Mucosa of rectum (tissue), 2 donors: ENCODE measurements at regions not wholly inside any gene's neighbourhood (a gene's known extent, or its start where the extent isn't known, plus 50 kb on each side); places are given as distances from the start of the nearest gene placed in this dataset.

Experiments
- H3K27ac ChIP-seq, 2 donors: one replicate each; pipeline ENCODE4 v1.7.0; 2013; ENCODE audit warnings: inconsistent platforms in 2 of 2, low read depth in 2 of 2, low read length in 2 of 2
- H3K27me3 ChIP-seq, 2 donors: one replicate each; pipeline ENCODE4 v1.7.0; 2013; ENCODE audit warnings: low read length in 2 of 2; ENCODE audit not compliant: control insufficient read depth in 2 of 2, insufficient read depth in 2 of 2
- H3K36me3 ChIP-seq, 2 donors: one replicate each; pipeline ENCODE4 v1.7.0; 2013; ENCODE audit warnings: low read length in 2 of 2; ENCODE audit not compliant: control insufficient read depth in 2 of 2, insufficient read depth in 2 of 2
- H3K4me1 ChIP-seq, 2 donors: one replicate each; pipeline ENCODE4 v1.7.0; 2013; ENCODE audit warnings: low read length in 2 of 2, mild to moderate bottlenecking in 1 of 2; ENCODE audit not compliant: control insufficient read depth in 2 of 2, insufficient read depth in 2 of 2
- H3K4me3 ChIP-seq, 2 donors: one replicate each; pipeline ENCODE4 v1.7.0; 2013; ENCODE audit warnings: low read length in 2 of 2
- H3K9ac ChIP-seq, 2 donors: one replicate each; pipeline ENCODE4 v1.7.0; 2013; ENCODE audit warnings: low read length in 2 of 2, low read depth in 1 of 2, mild to moderate bottlenecking in 1 of 2
- H3K9me3 ChIP-seq, 2 donors: one replicate each; pipeline ENCODE4 v1.7.0; 2013; ENCODE audit warnings: low read length in 2 of 2; ENCODE audit not compliant: control insufficient read depth in 2 of 2
- donor health status: healthy.
- donor health status: Normal muscosa, but diverticular disease.

DNA sequence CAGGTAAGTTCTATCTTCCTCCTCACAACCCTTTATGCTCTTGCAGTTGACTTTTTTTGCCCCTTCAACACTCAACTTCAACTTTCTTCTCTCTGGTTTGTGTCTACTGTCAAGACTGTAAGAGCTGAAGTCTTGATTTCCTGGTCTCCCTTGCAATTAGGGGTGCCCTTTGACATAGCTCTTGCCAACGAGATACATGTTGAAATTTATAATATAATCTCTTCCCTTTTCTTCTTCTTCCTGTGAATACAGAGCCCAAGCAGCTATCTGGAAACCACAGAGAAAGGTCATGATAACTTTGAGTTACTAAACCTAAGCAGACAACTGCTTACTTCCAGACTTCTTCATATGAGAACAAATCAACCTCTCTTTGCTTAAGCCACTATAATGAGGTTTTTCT, 163.5 kb downstream of the MC4R start:
- Histone ChIP-seq H3K9ac (no peak overlapping the region), H3K27me3 (no peaks in the 10 kb centered on the region), H3K4me3 (no peak overlapping the region), H3K4me1 (no peaks in the 10 kb centered on the region), H3K27ac (no peak overlapping the region), H3K9me3 (no peaks in the 10 kb centered on the region), H3K36me3 (no peaks in the 10 kb centered on the region)

GRCh38 chr18:60202708-60203107, 169.9 kb downstream of the MC4R start:
- no peaks in the 10 kb centered on the region for H3K4me1 ChIP-seq
- no peak overlapping the region for H3K4me3 ChIP-seq
- H3K27ac ChIP-seq: no peak overlapping the region
- no peaks in the 10 kb centered on the region for H3K27me3 ChIP-seq
- H3K9me3 ChIP-seq: no peaks in the 10 kb centered on the region
- no peaks in the 10 kb centered on the region for H3K36me3 ChIP-seq
- H3K9ac ChIP-seq: no peak overlapping the region

- no peak overlapping the region for H3K4me3 ChIP-seq
- H3K36me3 ChIP-seq: no peaks in the 10 kb centered on the region
- H3K9me3 ChIP-seq: no peaks in the 10 kb centered on the region
- H3K27me3 ChIP-seq: no peaks in the 10 kb centered on the region
- H3K27ac ChIP-seq: no peak overlapping the region
- H3K4me1 ChIP-seq: no peaks in the 10 kb centered on the region
- H3K9ac ChIP-seq: no peak overlapping the region
Observed at GRCh38 chr18:60200558-60200957, 172.0 kb downstream of the MC4R start.

DNA sequence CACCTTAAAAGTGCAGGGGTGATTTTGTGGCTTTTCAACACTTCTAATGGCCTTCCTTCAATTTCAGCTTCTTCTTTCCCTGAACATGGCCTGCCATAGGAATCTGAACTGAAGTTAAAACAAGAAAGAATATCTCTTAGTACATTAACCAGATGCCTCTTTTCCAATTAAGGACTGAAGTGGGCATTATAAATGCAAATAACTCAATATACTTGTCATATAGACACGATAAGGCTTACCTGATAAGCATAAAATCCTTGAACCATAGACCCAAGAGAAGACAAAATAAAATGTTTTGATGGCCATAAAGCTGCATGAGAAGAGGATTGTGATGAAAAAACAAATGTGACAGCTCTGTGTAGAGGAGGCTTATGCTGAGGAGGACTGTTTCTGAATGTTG, 173.1 kb downstream of the MC4R start:
- no peak overlapping the region for H3K9ac ChIP-seq
- H3K4me1 ChIP-seq: no peaks in the 10 kb centered on the region
- no peaks in the 10 kb centered on the region for H3K27me3 ChIP-seq
- no peaks in the 10 kb centered on the region for H3K36me3 ChIP-seq
- no peaks in the 10 kb centered on the region for H3K9me3 ChIP-seq
- no peak overlapping the region for H3K4me3 ChIP-seq
- H3K27ac ChIP-seq: no peak overlapping the region

GRCh38 chr18:60197671-60198462, 174.7 kb downstream of the MC4R start:
- no peak overlapping the region for H3K9ac ChIP-seq
- no peaks in the 10 kb centered on the region for H3K27me3 ChIP-seq
- no peak overlapping the region for H3K4me3 ChIP-seq
- H3K9me3 ChIP-seq: no peaks in the 10 kb centered on the region
- no peak overlapping the region for H3K27ac ChIP-seq
- H3K36me3 ChIP-seq: no peaks in the 10 kb centered on the region
- no peaks in the 10 kb centered on the region for H3K4me1 ChIP-seq

DNA sequence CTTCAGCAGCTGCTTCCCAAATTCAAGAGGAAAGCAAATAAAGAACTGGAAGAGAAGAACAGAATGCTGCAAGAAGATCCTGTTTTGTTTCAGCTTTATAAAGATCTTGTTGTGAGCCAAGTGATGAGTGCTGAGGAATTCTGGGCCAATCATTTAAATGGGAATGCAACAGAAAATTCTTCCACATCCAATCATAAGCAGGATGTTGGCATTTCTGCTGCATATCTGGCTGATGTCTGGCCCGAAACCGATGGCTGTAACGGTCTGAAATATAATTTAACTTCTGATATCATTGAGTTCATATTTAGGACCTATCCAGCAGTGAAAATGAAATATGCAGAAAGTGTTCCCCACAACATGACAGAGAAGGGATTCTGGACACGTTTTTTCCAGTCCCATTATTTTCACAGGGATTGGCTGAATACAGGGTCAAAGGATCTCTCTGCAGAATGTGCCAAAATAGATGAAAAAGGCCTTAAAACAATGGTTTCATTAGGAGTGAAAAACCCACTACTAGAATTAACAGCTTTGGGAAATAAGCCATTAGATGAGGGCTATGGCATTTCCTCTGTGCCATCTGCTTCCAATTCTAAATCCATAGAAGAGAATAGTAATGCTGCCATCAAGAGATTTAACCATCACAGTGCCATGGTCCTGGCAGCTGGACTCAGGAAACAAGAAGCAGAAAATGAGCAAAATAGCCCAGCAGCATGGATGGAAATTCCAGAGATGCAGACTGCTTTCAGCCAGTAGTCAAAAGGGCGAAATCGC, 175.6 kb downstream of the MC4R start:
- Histone ChIP-seq H3K27ac (no peak overlapping the region), H3K4me3 (no peak overlapping the region)

DNA sequence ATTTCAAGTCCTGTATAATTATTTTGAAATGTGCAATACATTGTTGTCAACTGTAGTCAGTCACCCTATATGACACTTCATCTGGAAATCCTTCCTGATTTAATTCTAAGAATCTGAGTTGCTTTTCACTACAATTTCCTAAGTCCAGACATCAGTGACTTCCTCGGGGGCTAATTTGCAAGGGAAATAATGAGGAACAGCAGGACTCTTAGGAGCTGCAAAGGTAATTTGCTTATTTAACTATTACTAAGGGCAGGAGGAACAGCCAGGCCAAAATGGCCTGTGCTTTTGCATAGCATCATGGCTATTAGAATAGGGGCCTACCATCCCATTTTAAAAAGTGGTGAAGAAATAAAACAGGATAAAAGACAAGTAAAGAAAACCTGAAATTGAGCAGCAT, 178.8 kb downstream of the MC4R start:
- no peak overlapping the region for H3K9ac ChIP-seq
- no peaks in the 10 kb centered on the region for H3K4me1 ChIP-seq
- no peaks in the 10 kb centered on the region for H3K36me3 ChIP-seq
- no peaks in the 10 kb centered on the region for H3K9me3 ChIP-seq
- H3K27ac ChIP-seq: no peak overlapping the region
- H3K27me3 ChIP-seq: no peaks in the 10 kb centered on the region
- no peak overlapping the region for H3K4me3 ChIP-seq

More for the DNA sequence above, 175.6 kb downstream of the MC4R start:
- no peaks in the 10 kb centered on the region for H3K4me1 ChIP-seq
- no peaks in the 10 kb centered on the region for H3K27me3 ChIP-seq
- no peaks in the 10 kb centered on the region for H3K36me3 ChIP-seq
- no peaks in the 10 kb centered on the region for H3K9me3 ChIP-seq
- H3K9ac ChIP-seq: no peak overlapping the region

- no peak overlapping the region for H3K4me3 ChIP-seq
- no peaks in the 10 kb centered on the region for H3K27me3 ChIP-seq
- no peak overlapping the region for H3K9ac ChIP-seq
Observed at GRCh38 chr18:60191926-60192325, 180.6 kb downstream of the MC4R start.

DNA sequence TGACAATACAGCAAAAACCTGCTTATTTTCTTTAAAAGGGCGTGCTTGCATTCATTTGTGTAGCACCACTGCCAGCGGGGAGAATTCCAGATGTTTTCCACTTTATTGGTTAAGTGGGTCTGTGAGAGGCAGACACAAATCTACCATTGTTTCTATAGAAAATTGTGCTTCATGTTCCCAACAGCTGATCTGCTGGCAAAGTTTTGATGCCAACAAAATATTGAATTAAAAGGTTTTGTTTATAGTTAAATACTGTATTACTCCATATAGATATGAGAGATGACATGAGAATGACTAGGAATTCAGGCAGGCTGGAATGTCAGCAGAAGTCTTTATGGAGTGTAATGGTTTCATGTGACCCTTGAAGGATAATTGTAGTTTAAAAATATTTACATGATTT, 182.7 kb downstream of the MC4R start:
- no peak overlapping the region for H3K9ac ChIP-seq
- no peaks in the 10 kb centered on the region for H3K36me3 ChIP-seq
- H3K27me3 ChIP-seq: no peaks in the 10 kb centered on the region
- no peak overlapping the region for H3K27ac ChIP-seq
- H3K4me1 ChIP-seq: no peaks in the 10 kb centered on the region
- H3K4me3 ChIP-seq: no peak overlapping the region
- no peaks in the 10 kb centered on the region for H3K9me3 ChIP-seq

More at GRCh38 chr18:60191926-60192325, 180.6 kb downstream of the MC4R start:
- Histone ChIP-seq H3K36me3 (no peaks in the 10 kb centered on the region), H3K9me3 (no peaks in the 10 kb centered on the region), H3K4me1 (no peaks in the 10 kb centered on the region), H3K27ac (no peak overlapping the region)

GRCh38 chr18:60188958-60189357, 183.6 kb downstream of the MC4R start:
- H3K4me3 ChIP-seq: no peak overlapping the region
- H3K27me3 ChIP-seq: no peaks in the 10 kb centered on the region
- no peak overlapping the region for H3K27ac ChIP-seq
- no peaks in the 10 kb centered on the region for H3K9me3 ChIP-seq
- no peak overlapping the region for H3K9ac ChIP-seq
- no peaks in the 10 kb centered on the region for H3K4me1 ChIP-seq
- no peaks in the 10 kb centered on the region for H3K36me3 ChIP-seq
